ENCODE measurements at regions not wholly inside any gene's neighbourhood (a gene's known extent, or its start where the extent isn't known, plus 50 kb on each side); places are given as distances from the start of the nearest gene placed in this dataset.

DNA sequence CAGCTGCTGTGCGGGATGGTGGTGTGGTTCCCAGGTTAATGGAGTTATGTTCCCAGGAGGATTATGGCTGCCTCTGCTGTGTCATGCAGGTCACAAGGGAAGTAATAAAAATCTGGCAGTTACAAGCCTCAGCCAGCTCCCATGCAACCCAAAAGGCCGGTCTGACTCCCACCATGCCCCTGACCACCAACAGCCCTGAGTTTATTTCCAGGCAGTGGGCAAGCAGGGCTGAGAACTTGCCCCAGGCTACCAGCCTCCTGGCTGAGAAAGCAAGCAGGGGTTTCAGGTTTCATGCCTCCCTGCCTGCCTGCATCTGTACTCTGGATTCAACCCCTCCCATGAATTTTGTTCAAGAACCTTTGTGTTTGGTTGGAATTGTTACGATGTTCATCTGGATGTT lies 732.7 kb upstream of the POU3F4 start:
- TF ChIP-seq EZH2phosphoT487 (IDR thresholded peaks at IDR 0.05; ENCODE audit: insufficient read depth, low read depth) (no peak), EZH2 (IDR thresholded peaks at IDR 0.05; ENCODE audit: insufficient read depth, poor library complexity, severe bottlenecking) (no peak)

Data from GM23248 (cell line).